Activated CD8-positive, alpha-beta T cell treated with anti-CD3 and anti-CD28 coated beads, Interleukin-2, amount 10 ng/mL, durations not matched to agents 7 days and 5 days (primary cell): ENCODE measurements at regions not wholly inside any gene's neighbourhood (a gene's known extent, or its start where the extent isn't known, plus 50 kb on each side); places are given as distances from the start of the nearest gene placed in this dataset.

ENCODE experiments used
- ATAC-seq: fragments of 150-1000 bp; cut with Tn5 transposase; one replicate; pipeline ENCODE4 v1.10.0; 2021; ENCODE audit warnings: moderate library complexity
- CTCF ChIA-PET: fragments of 350-600 bp; sonication (Branson Sonifier 250); formaldehyde crosslinking; loops from one replicate; lab custom pipeline; 2021; ENCODE audit warnings: antibody characterized with exemption; lab: Charles Lee
- POLR2A ChIA-PET: fragments of 350-600 bp; sonication (Branson Sonifier 250); formaldehyde crosslinking; loops from one replicate; lab custom pipeline; 2021; ENCODE audit warnings: antibody characterized with exemption; lab: Charles Lee
- DNase-seq: peaks from one replicate; pipeline ENCODE4 v3.0.0-alpha.2; 2020
- H3K27ac Mint-ChIP-seq: one replicate; pipeline ENCODE4 v1.8.0; 2021; ENCODE audit warnings: mild to moderate bottlenecking, mixed read lengths
- H3K27me3 Mint-ChIP-seq: one replicate; pipeline ENCODE4 v1.8.0; 2021; ENCODE audit warnings: low read depth, mixed read lengths
- H3K36me3 Mint-ChIP-seq: one replicate; pipeline ENCODE4 v1.8.0; 2021; ENCODE audit warnings: low read depth, mixed read lengths
- H3K4me1 Mint-ChIP-seq: one replicate; pipeline ENCODE4 v1.8.0; 2021; ENCODE audit warnings: low read depth, mixed read lengths
- H3K4me3 Mint-ChIP-seq: one replicate; pipeline ENCODE4 v1.8.0; 2021; ENCODE audit warnings: mild to moderate bottlenecking, mixed read lengths
- H3K9me3 Mint-ChIP-seq: one replicate; pipeline ENCODE4 v1.8.0; 2022; ENCODE audit warnings: mixed read lengths; ENCODE audit not compliant: insufficient read depth

DNA sequence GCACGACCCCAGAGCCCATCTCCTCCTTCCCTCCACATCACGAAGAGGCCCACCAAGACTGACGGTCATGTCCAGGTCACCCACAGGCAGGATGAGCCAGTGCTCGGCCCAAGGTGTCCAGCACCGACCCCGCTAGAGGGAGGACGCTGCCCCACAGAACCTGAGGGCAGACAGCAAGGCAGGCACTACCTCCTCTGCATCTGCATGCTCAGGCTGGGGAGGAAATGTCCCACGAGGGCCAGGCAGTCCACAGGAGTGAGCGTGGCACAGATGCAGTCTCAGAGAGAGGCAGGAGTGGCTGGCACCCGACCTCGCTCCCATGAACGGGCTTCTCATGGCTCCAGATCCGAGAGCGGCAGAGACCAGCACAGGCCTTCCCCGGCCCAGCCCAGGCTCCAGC is 133.2 kb downstream of the TUBA3C start:
- no peak for DNase-seq
- Mint-ChIP-seq H3K4me3 (no peak overlapping the region), H3K9me3 (no peaks in the 10 kb centered on the region), H3K36me3 (no peaks in the 10 kb centered on the region), H3K27ac (no peak overlapping the region), H3K27me3 (no peaks in the 10 kb centered on the region), H3K4me1 (no peaks in the 10 kb centered on the region)
- ChIA-PET CTCF (no interaction called here), POLR2A (no interaction called here)
- no peak for ATAC-seq

DNA sequence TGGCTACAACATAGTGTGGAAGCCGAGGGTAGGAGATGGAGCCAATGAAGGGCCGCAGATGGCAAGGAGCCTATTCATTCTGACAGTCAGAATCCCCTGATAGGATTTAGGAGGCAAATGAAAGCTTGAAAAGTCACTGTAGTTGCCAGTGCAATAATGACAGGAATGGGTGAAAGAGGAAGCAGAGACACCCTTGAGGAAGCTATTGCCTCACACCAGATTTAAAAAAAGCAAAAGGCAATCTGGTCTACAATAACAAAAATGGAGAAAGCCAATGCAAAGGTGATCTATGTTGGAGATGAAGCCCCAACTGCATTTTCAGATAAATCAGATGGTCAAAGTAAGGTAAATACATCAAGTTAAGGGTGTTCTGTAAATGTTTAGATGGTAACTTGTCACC is 158.5 kb downstream of the TUBA3C start:
- ATAC-seq (no peak), DNase-seq (no peak)
- no peak overlapping the region for H3K27ac Mint-ChIP-seq
- no peaks in the 10 kb centered on the region for H3K27me3 Mint-ChIP-seq
- POLR2A ChIA-PET = no interaction called here
- no peaks in the 10 kb centered on the region for H3K36me3 Mint-ChIP-seq
- peaks cover 9% of the 10 kb centered on the region for H3K9me3 Mint-ChIP-seq
- H3K4me1 Mint-ChIP-seq = no peaks in the 10 kb centered on the region
- H3K4me3 Mint-ChIP-seq = no peak overlapping the region
- CTCF ChIA-PET = no interaction called here

GRCh38 chr13:19020988-19021387 is 160.6 kb downstream of the TUBA3C start:
- H3K9me3 Mint-ChIP-seq = peaks cover 12% of the 10 kb centered on the region
- no peak overlapping the region for H3K4me3 Mint-ChIP-seq
- H3K27me3 Mint-ChIP-seq = no peaks in the 10 kb centered on the region
- ChIA-PET CTCF (no interaction called here), POLR2A (no interaction called here)
- H3K27ac Mint-ChIP-seq = no peak overlapping the region
- no peak for ATAC-seq
- DNase-seq = no peak
- no peaks in the 10 kb centered on the region for H3K4me1 Mint-ChIP-seq
- H3K36me3 Mint-ChIP-seq = no peaks in the 10 kb centered on the region

DNA sequence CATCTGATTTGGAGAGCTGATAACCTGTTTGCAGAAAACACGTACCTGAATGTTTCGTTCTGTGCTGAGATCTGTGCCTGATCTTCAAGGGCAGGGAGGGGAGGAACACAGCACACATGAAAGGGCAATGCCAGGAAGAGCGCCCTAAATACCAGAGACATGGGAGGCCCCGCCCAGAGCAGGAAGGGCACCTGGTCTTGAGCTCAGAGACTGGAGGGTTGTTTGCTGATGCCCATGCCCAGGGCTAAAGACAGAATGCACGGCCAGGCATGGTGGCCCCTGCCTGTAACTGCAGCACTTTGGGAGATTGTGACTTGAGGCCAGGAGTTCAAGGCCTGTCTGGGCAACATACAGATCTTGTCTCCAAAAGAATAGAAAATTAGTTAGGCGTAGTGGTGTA is 183.2 kb downstream of the TUBA3C start:
- POLR2A ChIA-PET = no interaction called here

GRCh38 chr13:18996627-18997051 is 185.0 kb downstream of the TUBA3C start:
- H3K4me3 Mint-ChIP-seq = no peak overlapping the region
- no peak overlapping the region for H3K27ac Mint-ChIP-seq
- H3K4me1 Mint-ChIP-seq = no peaks in the 10 kb centered on the region
- ATAC-seq = no peak
- no peaks in the 10 kb centered on the region for H3K27me3 Mint-ChIP-seq
- DNase-seq = no peak
- peaks cover 9% of the 10 kb centered on the region for H3K9me3 Mint-ChIP-seq
- ChIA-PET POLR2A (no interaction called here), CTCF (no interaction called here)
- no peaks in the 10 kb centered on the region for H3K36me3 Mint-ChIP-seq

More for the DNA sequence above, 183.2 kb downstream of the TUBA3C start:
- ATAC-seq = no peak
- peaks cover 3% of the 10 kb centered on the region for H3K9me3 Mint-ChIP-seq
- H3K4me1 Mint-ChIP-seq = no peaks in the 10 kb centered on the region
- CTCF ChIA-PET = no interaction called here
- no peak overlapping the region for H3K4me3 Mint-ChIP-seq
- H3K36me3 Mint-ChIP-seq = no peaks in the 10 kb centered on the region
- H3K27ac Mint-ChIP-seq = no peak overlapping the region
- no peak for DNase-seq
- no peaks in the 10 kb centered on the region for H3K27me3 Mint-ChIP-seq

- Mint-ChIP-seq H3K9me3 (peaks cover 13% of the 10 kb centered on the region), H3K36me3 (no peaks in the 10 kb centered on the region), H3K4me1 (no peaks in the 10 kb centered on the region), H3K27me3 (no peaks in the 10 kb centered on the region), H3K27ac (no peak overlapping the region), H3K4me3 (no peak overlapping the region)
- CTCF ChIA-PET = no interaction called here
- DNase-seq = no peak
- POLR2A ChIA-PET = no interaction called here
- ATAC-seq = no peak
These were observed 185.4 kb downstream of the TUBA3C start for GRCh38 chr13:18996221-18996620.

DNA sequence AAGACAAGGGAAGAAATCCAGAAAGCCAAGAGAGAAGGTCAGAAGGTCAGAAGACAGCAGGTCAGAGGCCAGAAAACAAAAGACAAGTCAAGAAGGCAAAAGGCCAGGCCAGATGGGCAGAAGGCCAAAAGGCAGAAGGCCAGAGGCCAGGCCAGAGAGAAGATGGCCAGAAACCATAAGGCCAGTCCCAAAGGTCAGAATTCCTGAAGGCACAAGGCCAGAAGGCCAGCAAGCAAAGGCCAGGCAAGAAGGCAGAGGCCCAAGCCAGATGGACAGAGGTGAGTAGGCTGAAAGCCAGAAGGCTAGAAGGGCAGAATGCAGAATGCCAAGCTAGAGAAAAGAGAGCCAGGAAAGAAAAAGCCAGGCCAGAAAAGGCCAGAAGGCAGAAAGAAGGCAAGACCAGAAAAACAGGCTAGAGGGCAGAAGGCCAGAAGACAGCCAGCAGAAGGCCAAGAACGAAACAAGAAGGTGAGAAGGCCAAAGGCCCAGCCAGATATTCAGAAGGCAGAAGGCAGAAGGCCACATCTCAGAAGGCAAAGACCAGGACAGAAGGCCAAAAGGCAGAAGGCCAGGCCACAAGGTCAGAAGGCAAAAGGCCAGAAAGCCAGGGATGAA is 186.3 kb downstream of the TUBA3C start:
- H3K27ac Mint-ChIP-seq = no peak overlapping the region
- no peak for DNase-seq
- H3K9me3 Mint-ChIP-seq = peaks cover 10% of the 10 kb centered on the region
- H3K36me3 Mint-ChIP-seq = no peaks in the 10 kb centered on the region
- H3K4me3 Mint-ChIP-seq = no peak overlapping the region
- H3K27me3 Mint-ChIP-seq = no peaks in the 10 kb centered on the region
- ATAC-seq = no peak
- H3K4me1 Mint-ChIP-seq = no peaks in the 10 kb centered on the region
- ChIA-PET POLR2A (no interaction called here), CTCF (no interaction called here)

GRCh38 chr13:18993884-18994660 is 187.6 kb downstream of the TUBA3C start:
- DNase-seq (no peak), ATAC-seq (no peak)
- Mint-ChIP-seq H3K4me3 (no peak overlapping the region), H3K27me3 (no peaks in the 10 kb centered on the region), H3K36me3 (no peaks in the 10 kb centered on the region), H3K4me1 (no peaks in the 10 kb centered on the region), H3K27ac (no peak overlapping the region), H3K9me3 (peaks cover 10% of the 10 kb centered on the region)
- CTCF ChIA-PET = no interaction called here
- POLR2A ChIA-PET = no interaction called here

- CTCF ChIA-PET = no interaction called here
- Mint-ChIP-seq H3K4me1 (no peaks in the 10 kb centered on the region), H3K36me3 (no peaks in the 10 kb centered on the region), H3K27me3 (no peaks in the 10 kb centered on the region), H3K27ac (no peak overlapping the region), H3K9me3 (peaks cover 10% of the 10 kb centered on the region), H3K4me3 (no peak overlapping the region)
- no peak for DNase-seq
- ATAC-seq = no peak
- POLR2A ChIA-PET = no interaction called here
These were observed 188.8 kb downstream of the TUBA3C start for GRCh38 chr13:18992791-18993190.

DNA sequence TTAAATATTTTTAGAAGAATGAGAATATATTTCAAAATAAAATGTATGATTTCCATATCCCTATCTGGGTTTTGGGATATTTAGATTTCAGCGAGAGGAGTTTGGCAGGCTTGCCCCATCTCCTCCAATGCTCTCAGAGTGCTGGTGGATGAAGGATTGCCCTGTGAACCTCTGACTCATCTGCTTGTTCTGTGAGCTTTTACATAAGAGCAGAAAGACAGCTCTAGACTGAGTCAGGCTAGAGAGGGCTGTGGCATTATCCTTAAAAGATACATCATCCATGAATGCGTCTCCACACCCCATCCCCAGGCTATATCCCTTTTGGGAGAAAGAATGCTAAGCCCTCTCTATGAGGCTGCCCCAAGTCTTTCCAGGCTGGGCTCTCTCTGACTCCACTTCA is 190.6 kb downstream of the TUBA3C start:
- no peak for ATAC-seq
- no peak for DNase-seq
- H3K9me3 Mint-ChIP-seq = peaks cover 10% of the 10 kb centered on the region
- CTCF ChIA-PET = no interaction called here
- H3K27ac Mint-ChIP-seq = no peak overlapping the region
- no peaks in the 10 kb centered on the region for H3K27me3 Mint-ChIP-seq
- no peaks in the 10 kb centered on the region for H3K36me3 Mint-ChIP-seq
- no peak overlapping the region for H3K4me3 Mint-ChIP-seq
- POLR2A ChIA-PET = no interaction called here
- no peaks in the 10 kb centered on the region for H3K4me1 Mint-ChIP-seq

- DNase-seq = no peak
- Mint-ChIP-seq H3K4me3 (no peak overlapping the region), H3K27me3 (no peaks in the 10 kb centered on the region), H3K36me3 (no peaks in the 10 kb centered on the region), H3K9me3 (peaks cover 5% of the 10 kb centered on the region), H3K27ac (no peak overlapping the region), H3K4me1 (no peaks in the 10 kb centered on the region)
- ATAC-seq = no peak
- ChIA-PET POLR2A (no interaction called here), CTCF (no interaction called here)
These were observed 203.2 kb downstream of the TUBA3C start for GRCh38 chr13:18978447-18978846.

GRCh38 chr13:18977857-18978256 is 203.8 kb downstream of the TUBA3C start:
- ChIA-PET CTCF (no interaction called here), POLR2A (no interaction called here)
- Mint-ChIP-seq H3K4me3 (no peak overlapping the region), H3K9me3 (peaks cover 5% of the 10 kb centered on the region), H3K27me3 (no peaks in the 10 kb centered on the region), H3K4me1 (no peaks in the 10 kb centered on the region), H3K27ac (no peak overlapping the region), H3K36me3 (no peaks in the 10 kb centered on the region)
- ATAC-seq = no peak
- no peak for DNase-seq
